GM19023 (cell line): ENCODE measurements at regions not wholly inside any gene's neighbourhood (a gene's known extent, or its start where the extent isn't known, plus 50 kb on each side); places are given as distances from the start of the nearest gene placed in this dataset.
"Not testable (repeated sequence)": the region's sequence is repeated elsewhere in the genome, so short reads cannot be mapped to it uniquely, and the experiment has no call there.

Experiments
- ATAC-seq: cut with Tn5 transposase; IDR thresholded peaks from one replicate; pipeline ENCODE4 v1.9.1; 2021; ENCODE audit warnings: mild to moderate bottlenecking, moderate library complexity; ENCODE audit not compliant: unreplicated experiment

DNA sequence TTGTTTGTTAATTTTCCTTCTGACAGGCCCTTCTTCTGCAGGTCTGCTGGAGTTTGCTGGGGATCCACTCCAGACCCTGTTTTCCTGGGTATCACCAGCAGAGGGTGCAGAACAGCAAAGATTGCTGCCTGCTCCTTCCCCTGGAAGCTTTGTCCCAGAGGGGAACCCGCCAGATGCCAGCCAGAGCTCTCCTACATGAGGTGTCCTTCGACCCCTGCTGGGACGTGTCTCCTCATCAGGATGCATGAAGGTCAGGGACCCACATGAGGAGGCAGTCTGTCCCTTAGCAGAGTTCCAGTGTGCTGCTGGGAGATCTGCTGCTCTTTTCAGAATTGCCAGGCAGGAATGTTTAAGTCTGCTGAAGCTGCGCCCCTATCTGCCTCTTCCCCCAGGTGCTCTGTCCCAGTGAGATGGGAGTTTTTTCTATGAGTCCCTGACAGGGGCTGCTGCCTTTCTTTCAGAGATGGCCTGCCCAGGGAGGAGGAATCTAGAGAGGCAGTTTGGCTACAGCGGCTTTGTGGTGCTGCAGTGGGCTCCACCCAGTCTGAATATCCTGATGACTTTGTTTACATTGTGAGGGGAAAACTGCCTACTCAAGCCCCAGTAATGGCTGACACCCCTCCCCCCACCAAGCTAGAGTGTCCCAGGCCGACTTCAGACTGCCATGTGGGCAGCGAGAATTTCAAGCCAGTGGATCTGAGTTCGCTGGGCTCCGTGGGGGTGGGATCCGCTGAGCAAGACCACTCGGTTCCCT is 772.0 kb upstream of the FAM174A start:
- ATAC-seq, result no peak

DNA sequence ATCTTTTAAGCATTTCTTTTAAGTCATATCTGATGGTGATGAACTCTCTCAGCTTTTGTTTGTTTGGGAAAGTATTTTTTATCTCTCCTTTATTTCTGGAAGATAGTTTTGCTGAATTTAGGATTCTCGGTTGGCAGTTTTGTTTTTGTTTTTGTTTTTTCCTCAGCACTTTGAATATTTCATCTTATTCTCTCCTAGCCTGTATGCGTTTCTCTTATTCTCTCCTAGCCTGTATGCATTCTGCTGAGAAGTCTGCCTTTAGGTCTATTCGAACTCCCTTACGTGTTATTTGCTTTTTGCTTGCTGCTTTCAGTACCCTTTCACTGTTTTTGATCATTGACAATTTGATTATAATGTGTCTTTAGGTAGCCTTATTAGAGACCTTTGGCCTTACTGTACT is 787.8 kb upstream of the FAM174A start:
- ATAC-seq, result no peak

DNA sequence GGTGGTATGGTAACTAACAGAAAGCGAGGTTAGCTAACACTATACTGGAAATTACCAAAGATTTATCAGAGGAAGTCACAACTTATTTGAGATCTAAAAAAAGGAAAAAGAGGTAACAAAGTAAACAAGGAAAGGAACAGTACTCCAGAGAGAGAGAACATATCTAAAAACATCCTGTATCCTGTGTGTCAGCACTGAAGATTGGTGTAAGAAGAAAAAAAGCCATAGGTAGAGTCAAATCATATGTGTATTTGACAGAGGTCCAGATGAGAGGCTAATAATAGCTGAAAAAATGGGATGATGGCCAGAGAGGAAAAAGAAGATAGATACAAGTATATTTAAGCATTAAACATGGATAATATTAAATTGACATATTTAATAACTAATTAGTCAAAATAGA is 802.0 kb upstream of the FAM174A start:
- ATAC-seq, result not testable (repeated sequence)

DNA sequence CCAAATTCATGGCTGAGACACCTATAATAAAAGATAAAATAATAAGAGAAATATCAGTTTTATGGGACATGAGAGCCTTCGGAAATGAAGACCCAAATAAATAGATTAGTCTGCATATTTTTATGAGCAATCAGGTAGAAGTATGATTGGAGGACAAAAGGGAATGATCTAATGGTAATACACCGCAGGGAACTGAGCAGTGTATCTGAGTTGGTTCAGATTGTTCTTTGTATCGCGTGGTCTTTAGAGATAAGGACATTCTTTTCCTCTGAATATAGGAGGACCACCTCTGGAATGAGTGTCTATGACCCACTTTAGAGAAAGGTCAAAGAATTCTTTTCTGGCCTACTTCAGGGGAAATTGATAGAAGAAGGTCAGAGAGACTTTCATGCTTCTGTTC is 801.8 kb upstream of the CHD1 start:
- ATAC-seq, result not testable (repeated sequence)

DNA sequence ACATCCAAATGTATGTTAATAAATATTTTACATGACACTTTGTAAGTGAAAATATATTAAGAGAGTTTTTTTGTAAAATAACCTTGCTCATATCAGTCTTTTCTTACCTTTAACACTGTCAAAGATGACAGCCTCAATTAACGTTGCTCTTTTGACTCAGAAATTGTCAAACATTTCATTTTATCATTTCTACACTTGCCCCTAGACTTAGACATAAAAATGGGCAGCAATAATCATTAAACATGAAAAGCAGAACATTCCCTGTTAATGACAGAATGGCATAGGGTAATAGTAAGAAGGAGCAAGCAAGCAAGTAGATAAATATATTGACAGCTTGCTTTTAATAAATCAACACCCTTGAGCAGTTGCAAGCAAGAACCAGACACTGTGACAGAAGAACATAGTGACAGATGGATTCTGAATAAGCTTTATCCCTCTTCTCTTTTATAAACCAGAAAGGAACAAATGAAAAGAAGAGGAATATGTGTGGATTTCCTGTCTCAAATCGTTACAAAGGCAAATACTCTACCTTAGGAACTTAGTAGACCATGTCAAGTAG is 796.0 kb upstream of the CHD1 start:
- no peak for ATAC-seq

DNA sequence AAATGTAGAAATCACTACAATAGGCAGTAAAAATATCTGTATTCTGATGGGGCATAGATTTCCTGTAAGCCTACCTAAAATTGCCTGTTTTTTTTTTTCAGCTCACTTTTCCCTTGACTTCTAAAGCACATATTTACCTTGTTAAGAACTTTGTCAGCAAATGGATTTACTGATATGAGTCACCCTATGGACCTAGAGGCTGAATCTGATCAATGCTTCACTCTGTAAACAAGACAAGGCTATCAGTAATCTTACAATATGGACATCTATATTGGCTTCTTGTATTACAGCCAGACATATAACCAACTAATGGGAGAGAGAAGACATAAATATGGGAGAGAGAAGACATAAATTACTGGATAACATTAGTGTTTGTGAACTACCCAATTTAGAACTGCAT is 792.7 kb upstream of the CHD1 start:
- ATAC-seq, result no peak

DNA sequence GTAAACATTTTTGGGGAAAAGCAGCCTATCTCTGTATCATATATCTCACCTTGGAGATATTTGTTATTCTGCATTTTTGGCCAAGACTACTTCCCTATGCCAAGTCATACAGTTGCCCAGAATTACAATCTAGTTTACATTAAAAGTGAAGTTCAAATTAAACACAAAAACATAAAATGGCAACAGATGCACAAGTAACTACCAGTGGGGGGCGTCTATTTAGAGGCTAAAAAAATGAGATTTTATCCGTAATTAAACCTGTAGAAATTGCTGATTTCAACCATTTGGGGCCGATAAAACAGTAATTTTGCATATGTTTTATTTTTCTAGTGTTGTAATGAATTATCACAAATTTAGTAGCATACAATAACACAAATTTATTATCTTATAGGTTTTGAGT is 787.1 kb upstream of the CHD1 start:
- ATAC-seq, result no peak

DNA sequence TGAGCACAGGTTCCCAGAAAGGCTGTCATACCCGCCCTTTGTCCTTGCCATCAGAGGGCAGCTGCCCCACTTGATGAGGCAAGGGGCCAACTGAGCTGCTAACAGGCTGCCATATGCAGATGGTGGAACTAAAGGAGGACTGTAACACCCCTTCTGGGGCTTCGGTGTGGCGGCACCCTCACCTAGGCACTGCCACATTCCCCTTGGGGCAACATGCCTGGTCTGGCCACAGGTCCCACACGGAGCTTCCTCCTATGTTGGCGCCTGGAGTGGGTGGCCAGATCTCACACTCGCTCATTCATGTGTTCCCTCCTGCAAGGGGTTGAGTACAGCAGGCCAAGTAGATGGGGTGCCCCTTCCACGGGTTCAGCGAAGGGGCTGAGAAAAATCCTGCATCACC is 777.4 kb upstream of the CHD1 start:
- no peak for ATAC-seq

DNA sequence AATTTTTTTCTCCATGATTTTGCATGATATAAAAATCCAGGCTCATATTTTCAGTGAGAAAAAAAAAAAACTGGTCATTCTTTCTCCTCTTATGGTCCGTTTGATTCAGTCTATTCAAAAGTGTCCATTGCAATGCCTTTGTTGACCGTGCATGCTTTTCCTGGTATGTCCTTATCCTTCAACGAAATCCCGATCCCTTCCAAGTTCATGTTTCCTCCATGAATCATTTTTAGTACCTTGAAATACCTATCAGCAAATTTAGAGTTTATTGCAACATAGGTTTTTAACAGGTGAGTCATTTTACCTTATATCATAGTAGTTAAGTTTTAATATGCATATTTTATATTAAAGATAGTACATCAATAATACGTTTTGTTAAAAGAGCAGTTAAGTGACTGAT is 773.8 kb upstream of the CHD1 start:
- ATAC-seq, result no peak

DNA sequence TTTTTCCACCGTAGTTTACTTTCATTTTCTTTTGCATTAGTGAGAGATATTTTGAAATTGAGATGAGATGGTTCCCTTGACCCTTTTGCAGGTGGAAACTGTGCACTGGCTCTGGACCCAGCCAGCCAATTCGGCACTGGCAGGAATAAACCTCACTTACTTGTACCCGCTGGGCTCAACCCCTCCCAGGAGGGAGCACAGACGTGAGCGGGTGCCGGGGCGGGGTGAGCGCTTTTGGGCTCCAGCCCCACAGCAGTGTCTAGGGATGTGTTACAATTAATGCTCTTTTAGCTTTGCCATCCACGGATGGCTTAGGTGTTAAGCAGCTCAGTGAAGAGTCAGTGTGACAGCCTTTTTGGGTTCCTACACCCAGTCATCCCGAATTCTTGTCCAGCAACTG is 766.1 kb upstream of the CHD1 start:
- ATAC-seq, result no peak

DNA sequence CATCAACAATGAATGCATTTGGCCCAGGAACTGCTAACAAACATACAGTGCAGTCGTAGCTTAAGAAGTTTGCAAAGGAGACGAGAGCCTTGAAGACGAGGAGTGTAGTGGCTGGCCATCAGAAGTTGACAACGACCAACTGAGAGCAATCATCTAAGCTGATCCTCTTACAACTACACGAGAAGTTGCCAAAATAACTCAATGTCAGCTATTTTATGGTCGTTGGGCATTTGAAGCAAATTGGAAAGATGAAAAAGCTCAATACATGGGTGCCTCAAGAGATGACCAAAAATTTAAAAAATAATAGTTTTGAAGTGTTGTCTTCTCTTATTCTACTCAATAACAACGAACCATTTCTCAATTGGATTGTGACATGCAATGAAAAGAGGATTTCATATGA is 757.7 kb upstream of the CHD1 start:
- no peak for ATAC-seq

DNA sequence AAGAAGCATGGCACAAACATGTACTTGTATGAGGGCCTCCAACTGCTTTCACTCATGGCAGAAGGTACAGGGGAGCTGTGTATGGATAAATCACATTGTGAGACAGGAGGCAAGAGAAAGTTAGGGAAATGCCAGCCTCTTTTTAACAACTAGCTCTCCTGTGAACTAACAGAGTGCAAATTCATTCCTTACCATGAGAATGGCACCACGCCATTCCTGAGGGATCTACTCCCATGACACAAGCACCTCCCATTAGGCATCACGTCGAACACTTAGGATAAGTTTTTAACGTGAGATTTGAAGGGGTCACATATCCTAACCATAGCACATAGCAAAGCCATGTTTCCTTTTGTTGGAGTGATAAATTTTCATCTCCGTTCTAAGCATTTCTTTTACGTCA is 747.2 kb upstream of the CHD1 start:
- ATAC-seq, result no peak

DNA sequence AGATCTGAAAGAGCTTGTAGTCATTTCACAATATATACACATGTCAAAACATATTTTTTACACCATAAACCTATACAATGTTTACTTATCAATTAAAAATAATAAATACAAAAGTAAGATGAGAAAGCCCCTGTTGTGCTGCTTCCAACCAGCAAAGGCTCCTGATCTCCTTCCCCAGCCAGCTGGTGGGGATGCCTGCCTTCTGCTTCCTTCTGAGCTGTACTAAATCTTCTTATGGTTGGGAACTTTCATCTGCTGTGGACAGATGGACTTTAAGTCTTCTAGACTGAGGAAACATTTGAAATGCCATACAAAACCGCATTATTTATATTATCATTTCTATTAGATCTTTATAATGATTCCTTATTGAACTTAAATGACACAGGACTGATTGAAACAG is 745.3 kb upstream of the CHD1 start:
- no peak for ATAC-seq

DNA sequence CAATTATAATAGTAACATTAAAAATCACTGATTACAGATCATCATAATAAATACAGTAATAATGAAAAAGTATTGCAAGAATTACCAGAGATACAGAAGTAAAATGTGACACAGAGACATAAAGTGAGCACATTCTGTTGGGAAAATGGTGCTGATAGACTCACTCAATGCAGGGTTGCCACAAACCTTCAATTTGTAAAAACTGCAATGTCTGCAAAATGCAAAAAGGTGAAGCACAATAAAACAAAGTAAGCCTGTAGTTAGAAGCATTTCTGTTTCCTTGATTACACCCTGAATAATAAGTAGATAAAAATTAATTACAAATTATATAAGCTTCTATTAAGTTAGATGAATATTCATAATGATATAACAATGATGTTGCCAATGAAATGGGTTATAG is 736.2 kb upstream of the CHD1 start:
- ATAC-seq, result no peak

DNA sequence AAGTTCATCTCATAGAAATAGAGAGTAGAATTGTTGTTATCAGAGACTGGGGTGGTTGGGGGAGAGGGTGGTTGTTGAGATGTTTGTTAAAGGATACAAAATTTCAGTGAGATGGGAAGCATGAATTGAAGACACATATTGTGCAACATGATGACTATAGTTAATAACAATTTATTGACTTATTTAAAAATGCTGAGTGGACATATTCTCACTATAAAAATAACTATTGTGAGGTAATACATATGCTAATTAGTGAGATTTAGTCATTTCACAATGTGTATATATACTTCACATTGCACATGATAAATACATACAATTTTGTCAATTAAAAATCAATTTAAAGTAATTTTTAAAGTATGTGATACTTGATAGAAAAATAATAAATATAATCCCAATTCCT is 722.5 kb upstream of the CHD1 start:
- no peak for ATAC-seq

DNA sequence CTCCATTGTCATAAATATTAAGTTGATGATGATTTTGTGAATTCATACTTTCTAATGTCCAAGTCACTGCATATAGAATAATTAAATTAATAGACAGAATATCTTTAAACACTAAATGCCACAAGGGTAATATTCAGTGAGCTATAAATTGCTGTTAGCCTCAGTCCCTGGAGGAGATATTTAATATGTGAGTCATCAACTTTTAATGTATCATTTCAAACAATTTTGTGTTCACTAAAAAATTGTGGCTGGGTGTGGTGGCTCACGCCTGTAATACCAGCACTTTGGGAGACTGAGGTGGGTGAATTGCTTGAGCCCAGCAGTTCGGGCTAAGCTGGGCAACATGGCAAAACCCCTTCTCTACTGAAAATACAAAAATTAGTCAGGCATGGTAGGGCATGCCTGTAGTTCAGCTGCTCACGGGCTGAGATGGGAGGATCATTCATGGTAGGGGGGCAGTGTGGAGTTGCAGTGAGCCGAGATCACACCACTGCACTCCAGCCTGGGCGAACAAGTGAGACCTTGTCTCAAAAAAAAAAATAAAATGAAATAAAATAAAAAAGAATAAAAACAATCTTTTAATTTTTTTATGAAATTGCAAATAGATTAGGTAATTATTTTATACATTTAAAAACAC is 717.3 kb upstream of the CHD1 start:
- ATAC-seq, result no peak

DNA sequence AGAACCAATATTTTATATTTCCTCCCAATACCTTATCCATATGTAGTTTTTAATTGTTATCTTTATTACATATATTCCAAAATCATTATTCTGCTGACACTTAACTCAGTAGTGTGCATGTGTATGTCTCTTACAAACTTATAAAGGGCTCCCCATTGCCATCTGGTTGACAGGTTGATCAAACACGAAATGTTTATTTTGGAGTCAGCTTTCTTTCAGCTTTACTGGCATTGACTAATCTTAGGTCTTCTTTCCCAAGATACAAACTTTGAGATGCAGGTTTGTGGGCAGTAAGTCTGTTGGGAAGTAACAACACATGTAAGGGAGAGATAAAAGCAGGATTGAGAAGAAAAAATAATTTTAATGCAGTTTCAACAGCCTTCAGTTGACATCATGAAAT is 716.0 kb upstream of the CHD1 start:
- ATAC-seq, result no peak

DNA sequence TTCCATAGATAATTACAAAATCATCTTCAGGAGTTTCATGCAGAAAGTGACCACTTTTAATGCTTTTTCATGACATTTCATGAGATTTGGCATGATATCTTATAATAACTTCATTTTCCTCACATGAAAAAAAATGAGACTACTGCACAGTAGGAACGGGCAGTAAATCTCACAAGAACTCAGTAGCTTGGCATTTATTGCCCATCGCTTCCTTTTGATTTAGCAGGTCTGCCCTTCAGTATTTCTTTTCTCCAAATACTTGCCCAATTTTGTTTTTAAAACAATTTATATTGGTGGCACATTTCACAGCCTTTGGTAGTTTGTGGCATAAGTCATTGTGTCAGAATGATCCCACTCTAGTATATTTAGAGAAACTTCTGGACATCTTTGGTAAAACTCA is 711.8 kb upstream of the CHD1 start:
- no peak for ATAC-seq

DNA sequence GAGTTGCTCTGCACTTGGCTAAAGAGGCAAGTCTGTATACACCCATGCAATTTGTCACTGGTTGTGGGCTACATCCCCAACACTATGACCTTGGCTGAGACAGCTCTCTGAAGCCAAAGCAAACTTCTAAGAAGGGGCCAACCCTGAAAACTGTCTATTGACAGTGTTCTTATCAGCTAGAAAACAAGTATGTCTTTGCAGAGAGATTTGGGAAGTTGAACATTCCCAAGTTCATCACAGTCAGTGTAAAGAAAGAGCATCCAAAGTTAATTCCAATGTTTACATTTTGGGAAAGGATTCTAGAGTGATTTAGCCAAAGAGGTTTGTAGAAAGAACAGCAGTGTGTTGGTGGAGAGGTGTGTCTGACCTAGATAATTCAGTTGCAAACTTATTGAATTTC is 711.1 kb upstream of the CHD1 start:
- no peak for ATAC-seq

DNA sequence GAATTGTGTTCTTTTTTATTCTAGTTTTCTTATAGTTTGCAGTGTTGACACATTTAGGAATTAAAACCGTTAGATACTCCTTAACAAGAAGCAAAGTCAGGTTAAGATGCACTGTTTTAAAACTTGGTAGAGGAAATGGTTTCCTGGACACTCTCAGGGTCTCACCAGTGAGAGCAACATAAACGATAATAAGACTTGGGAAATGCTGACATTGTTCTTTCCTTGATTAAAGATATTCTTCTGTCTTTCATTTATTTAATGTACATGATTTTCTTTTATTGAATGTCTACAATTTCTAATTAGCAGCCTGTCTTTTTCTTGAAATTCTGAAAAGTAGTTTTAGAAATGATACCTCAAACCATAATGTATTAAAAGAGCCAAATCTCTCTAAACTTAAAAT is 707.9 kb upstream of the CHD1 start:
- no peak for ATAC-seq

DNA sequence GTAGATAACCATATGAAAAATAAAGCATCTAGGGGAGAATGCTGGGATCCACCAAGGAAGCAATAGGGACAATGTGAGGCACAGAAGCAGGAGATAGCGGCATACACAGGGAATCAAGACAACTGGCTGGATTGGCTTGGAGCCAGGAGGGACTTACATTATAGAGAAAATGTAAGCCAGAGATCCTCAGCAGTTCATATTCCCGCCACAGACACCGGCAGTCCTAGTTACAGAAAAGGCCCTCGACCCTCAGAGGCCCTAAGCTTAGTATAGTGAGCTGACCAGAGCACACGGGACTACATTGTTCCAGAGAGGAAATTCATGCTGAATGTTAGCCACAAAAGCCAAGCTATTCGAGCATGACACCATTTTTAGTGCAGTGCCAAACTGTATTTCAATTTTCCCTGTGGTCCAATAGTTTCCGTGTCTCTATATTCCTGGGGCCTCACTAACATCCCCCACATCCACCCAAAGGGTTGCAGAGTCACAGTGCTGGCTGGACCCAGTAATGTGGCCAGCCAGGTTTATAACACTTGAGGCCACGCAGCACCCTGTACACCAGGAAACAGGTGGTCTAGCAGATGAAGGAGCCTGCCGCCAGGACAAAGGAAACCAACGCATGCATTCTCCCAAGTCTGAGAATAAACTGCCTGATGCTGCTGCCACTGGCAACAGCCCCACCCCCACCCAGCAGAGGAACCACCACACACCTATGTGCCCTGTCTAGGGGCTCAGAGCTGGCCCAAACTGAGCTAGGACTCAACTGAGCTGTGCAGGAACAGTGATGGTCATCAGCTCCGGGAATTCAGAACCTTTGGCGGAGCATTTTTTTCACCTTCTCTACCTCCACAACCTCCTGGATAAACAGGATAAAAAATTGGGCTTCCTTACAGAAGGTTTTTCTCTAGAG is 693.2 kb upstream of the CHD1 start:
- ATAC-seq, result no peak

DNA sequence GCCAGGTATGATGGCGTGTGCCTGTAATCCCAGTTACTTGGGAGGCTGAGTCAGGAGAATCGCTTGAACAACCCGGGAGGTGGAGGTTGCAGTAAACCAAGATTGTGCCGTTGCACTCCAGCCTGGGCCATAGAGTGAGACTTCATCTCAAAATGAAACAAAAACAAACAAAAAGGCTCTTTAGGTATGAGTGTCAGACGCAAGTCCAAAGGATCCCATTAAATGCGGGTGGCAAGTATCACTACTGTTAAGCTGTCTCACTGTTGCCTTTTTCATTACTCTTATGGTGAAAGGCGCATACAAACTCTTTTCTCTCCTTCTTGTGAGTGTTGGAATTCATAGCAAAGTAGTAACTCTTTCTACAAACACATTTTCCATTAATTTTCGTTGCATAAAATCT is 688.5 kb upstream of the CHD1 start:
- no peak for ATAC-seq
